CD14-positive monocyte (primary cell): ENCODE measurements at regions not wholly inside any gene's neighbourhood (a gene's known extent, or its start where the extent isn't known, plus 50 kb on each side); places are given as distances from the start of the nearest gene placed in this dataset.

Source experiments
- DNase-seq, 3 donors: peaks; one replicate each; pipeline ENCODE4 v3.0.0-alpha.2; 2011 to 2022
- H2AFZ ChIP-seq: 2 replicates; pipeline ENCODE4 v1.6.0; 2012; ENCODE audit warnings: mild to moderate bottlenecking, low read depth, low read length, inconsistent platforms; ENCODE audit not compliant: insufficient read depth, poor library complexity, severe bottlenecking
- H3K27ac ChIP-seq, 2 donors: 1 replicate in 1 of 2; 2 replicates in 1 of 2; pipeline ENCODE4 v1.5.1; 2012 to 2013; ENCODE audit warnings: low read length in 2 of 2, control low read depth in 1 of 2, inconsistent platforms in 1 of 2, low read depth in 1 of 2, mild to moderate bottlenecking in 1 of 2
- H3K27me3 ChIP-seq, 2 donors: one replicate each; pipeline versions ENCODE4 v1.6.0 to v1.6.1; 2011 to 2013; ENCODE audit warnings: low read length in 2 of 2; ENCODE audit not compliant: control insufficient read depth in 2 of 2, insufficient read depth in 2 of 2
- H3K36me3 ChIP-seq, 2 donors: replicated peaks in 1 of 2; 1 replicate in 1 of 2; 2 replicates in 1 of 2; pipeline versions ENCODE4 v1.5.1 to v1.6.1; 2012 to 2013; ENCODE audit warnings: low read length in 2 of 2, control low read depth in 1 of 2, inconsistent platforms in 1 of 2, mild to moderate bottlenecking in 1 of 2; ENCODE audit not compliant: insufficient read depth in 2 of 2, control insufficient read depth in 1 of 2
- H3K4me1 ChIP-seq, 2 donors: 1 replicate in 1 of 2; 2 replicates in 1 of 2; pipeline versions ENCODE4 v1.5.1 to v1.6.1; 2012 to 2013; ENCODE audit warnings: low read length in 2 of 2, control low read depth in 1 of 2, inconsistent platforms in 1 of 2, mild to moderate bottlenecking in 1 of 2, moderate library complexity in 1 of 2; ENCODE audit not compliant: insufficient read depth in 2 of 2, control insufficient read depth in 1 of 2
- H3K4me2 ChIP-seq: replicated peaks from 2 replicates; pipeline ENCODE3; 2012; ENCODE audit warnings: low read length, moderate library complexity, mild to moderate bottlenecking; ENCODE audit not compliant: poor library complexity, severe bottlenecking; ENCODE audit errors: extremely low read depth
- H3K4me3 ChIP-seq, 3 experiments: fragments of 200-600 bp in 1 of 3; sonication (generic) in 1 of 3; replicated peaks in 1 of 3; 1 replicate in 2 of 3; 2 replicates in 1 of 3; pipeline ENCODE4 v1.5.1; 2011 to 2013; ENCODE audit warnings: low read length in 3 of 3, mild to moderate bottlenecking in 3 of 3, control low read depth in 2 of 3, low read depth in 2 of 3, inconsistent platforms in 1 of 3, moderate library complexity in 1 of 3
- H3K79me2 ChIP-seq: 2 replicates; pipeline ENCODE4 v1.6.0; 2012; ENCODE audit warnings: mild to moderate bottlenecking, control low read depth, inconsistent platforms, low read length, moderate library complexity; ENCODE audit not compliant: insufficient read depth
- H3K9ac ChIP-seq: 2 replicates; pipeline ENCODE4 v1.6.0; 2017; ENCODE audit warnings: low read length, mild to moderate bottlenecking; ENCODE audit not compliant: insufficient read depth, poor library complexity, severe bottlenecking
- H3K9me3 ChIP-seq, 2 donors: replicated peaks in 1 of 2; 1 replicate in 1 of 2; 2 replicates in 1 of 2; pipeline versions ENCODE4 v1.5.1 to v1.6.1; 2012 to 2013; ENCODE audit warnings: low read length in 2 of 2, control low read depth in 1 of 2; ENCODE audit not compliant: control insufficient read depth in 1 of 2, insufficient read depth in 1 of 2
- H4K20me1 ChIP-seq: 2 replicates; pipeline ENCODE4 v1.6.0; 2012; ENCODE audit warnings: mild to moderate bottlenecking, low read length, control low read depth, moderate library complexity; ENCODE audit not compliant: insufficient read depth
- H3K27ac Mint-ChIP-seq, 7 donors: one replicate each; pipeline ENCODE4 v1.8.0; 2020; ENCODE audit warnings: mild to moderate bottlenecking in 7 of 7, mixed read lengths in 7 of 7, moderate library complexity in 6 of 7, inconsistent platforms in 2 of 7
- H3K27me3 Mint-ChIP-seq, 3 donors: one replicate each; pipeline ENCODE4 v1.8.0; 2021 to 2022; ENCODE audit warnings: low read depth in 3 of 3, mild to moderate bottlenecking in 3 of 3, mixed read lengths in 3 of 3, moderate library complexity in 3 of 3, inconsistent platforms in 1 of 3
- H3K36me3 Mint-ChIP-seq, 2 donors: one replicate each; pipeline ENCODE4 v1.8.0; 2020; ENCODE audit warnings: mixed read lengths in 2 of 2, inconsistent platforms in 1 of 2, mild to moderate bottlenecking in 1 of 2
- H3K4me1 Mint-ChIP-seq: one replicate; pipeline ENCODE4 v1.8.0; 2020; ENCODE audit warnings: mild to moderate bottlenecking, mixed read lengths
- H3K4me3 Mint-ChIP-seq, 2 donors: one replicate each; pipeline ENCODE4 v1.8.0; 2020; ENCODE audit warnings: mild to moderate bottlenecking in 2 of 2, mixed read lengths in 2 of 2, moderate library complexity in 1 of 2
- H3K9me3 Mint-ChIP-seq, 7 donors: one replicate each; pipeline ENCODE4 v1.8.0; 2020 to 2022; ENCODE audit warnings: mixed read lengths in 7 of 7, mild to moderate bottlenecking in 6 of 7, moderate library complexity in 6 of 7, inconsistent platforms in 2 of 7
- WGBS: methylation state at CpG from one replicate; pipeline ENCODE4 v1.1.5; 2013; ENCODE audit warnings: missing lambda C conversion rate; ENCODE audit not compliant: insufficient coverage; 5-methylcytosine and 5-hydroxymethylcytosine counted together
- intact Hi-C, 2 donors: fragments of 100-400 bp; cut with micrococcal nuclease; formaldehyde crosslinking; loops; one replicate each; pipeline versions ENCODE4 v1.15.0 to v1.15.1; 2023
- TF ChIP-seq, protein P1 (sequence below): fragments of 200-600 bp; IDR thresholded peaks from one replicate; pipeline ENCODE4 v1.8.0; 2022; ENCODE audit warnings: antibody characterized with exemption, mild to moderate bottlenecking

DNA sequence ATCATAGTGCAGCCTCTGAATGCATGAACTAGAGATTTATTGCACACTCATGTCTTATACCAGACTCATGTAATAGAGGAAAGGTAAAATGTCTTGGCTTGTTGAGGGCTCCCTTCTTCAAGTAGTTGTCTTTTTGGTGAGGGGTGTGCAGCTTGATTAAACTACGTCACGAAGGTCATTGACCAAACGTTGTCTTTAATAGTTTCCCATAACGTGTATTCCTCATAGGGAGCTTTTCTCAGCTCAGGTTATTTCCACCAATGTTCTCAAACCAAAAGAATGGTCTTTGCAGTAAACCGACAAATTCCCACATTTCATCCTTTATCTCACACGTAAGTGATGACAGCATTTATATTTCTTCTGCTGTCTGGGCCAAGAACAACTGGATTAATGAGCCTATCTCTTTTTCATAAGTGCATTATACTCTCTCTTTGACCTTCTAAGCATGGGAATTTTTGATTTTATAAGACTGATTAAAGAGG is 547.7 kb upstream of the ZEB2 start:
- Histone ChIP-seq H3K9me3 (peaks cover 5 to 14% of the 10 kb centered on the region in 2 donors), H3K27me3 (no peaks in the 10 kb centered on the region), H3K27ac (no peak overlapping the region), H3K79me2 (no peaks in the 10 kb centered on the region), H2AFZ (no peak overlapping the region), H3K36me3 (no peaks in the 10 kb centered on the region), H3K4me2 (no peak overlapping the region), H4K20me1 (no peaks in the 10 kb centered on the region), H3K4me3 (no peak overlapping the region), H3K4me1 (no peaks in the 10 kb centered on the region), H3K9ac (no peak overlapping the region)
- WGBS, result 91% methylated on average over 6 of the region's 6 CpGs
- H3K4me1 Mint-ChIP-seq, result peaks cover 4% of the 10 kb centered on the region
- H3K27ac Mint-ChIP-seq, result no peak overlapping the region
- intact Hi-C loops, result no loop called here
- no peak for DNase-seq
- peaks cover 8 to 20% (median 13%) of the 10 kb centered on the region in 7 donors for H3K9me3 Mint-ChIP-seq
- no peak overlapping the region for H3K4me3 Mint-ChIP-seq
- H3K27me3 Mint-ChIP-seq, result no peaks in the 10 kb centered on the region
- TF ChIP-seq, protein P1, sequence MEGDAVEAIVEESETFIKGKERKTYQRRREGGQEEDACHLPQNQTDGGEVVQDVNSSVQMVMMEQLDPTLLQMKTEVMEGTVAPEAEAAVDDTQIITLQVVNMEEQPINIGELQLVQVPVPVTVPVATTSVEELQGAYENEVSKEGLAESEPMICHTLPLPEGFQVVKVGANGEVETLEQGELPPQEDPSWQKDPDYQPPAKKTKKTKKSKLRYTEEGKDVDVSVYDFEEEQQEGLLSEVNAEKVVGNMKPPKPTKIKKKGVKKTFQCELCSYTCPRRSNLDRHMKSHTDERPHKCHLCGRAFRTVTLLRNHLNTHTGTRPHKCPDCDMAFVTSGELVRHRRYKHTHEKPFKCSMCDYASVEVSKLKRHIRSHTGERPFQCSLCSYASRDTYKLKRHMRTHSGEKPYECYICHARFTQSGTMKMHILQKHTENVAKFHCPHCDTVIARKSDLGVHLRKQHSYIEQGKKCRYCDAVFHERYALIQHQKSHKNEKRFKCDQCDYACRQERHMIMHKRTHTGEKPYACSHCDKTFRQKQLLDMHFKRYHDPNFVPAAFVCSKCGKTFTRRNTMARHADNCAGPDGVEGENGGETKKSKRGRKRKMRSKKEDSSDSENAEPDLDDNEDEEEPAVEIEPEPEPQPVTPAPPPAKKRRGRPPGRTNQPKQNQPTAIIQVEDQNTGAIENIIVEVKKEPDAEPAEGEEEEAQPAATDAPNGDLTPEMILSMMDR, result no peak
- H3K36me3 Mint-ChIP-seq, result peaks cover 0 to 2% of the 10 kb centered on the region in 2 donors

DNA sequence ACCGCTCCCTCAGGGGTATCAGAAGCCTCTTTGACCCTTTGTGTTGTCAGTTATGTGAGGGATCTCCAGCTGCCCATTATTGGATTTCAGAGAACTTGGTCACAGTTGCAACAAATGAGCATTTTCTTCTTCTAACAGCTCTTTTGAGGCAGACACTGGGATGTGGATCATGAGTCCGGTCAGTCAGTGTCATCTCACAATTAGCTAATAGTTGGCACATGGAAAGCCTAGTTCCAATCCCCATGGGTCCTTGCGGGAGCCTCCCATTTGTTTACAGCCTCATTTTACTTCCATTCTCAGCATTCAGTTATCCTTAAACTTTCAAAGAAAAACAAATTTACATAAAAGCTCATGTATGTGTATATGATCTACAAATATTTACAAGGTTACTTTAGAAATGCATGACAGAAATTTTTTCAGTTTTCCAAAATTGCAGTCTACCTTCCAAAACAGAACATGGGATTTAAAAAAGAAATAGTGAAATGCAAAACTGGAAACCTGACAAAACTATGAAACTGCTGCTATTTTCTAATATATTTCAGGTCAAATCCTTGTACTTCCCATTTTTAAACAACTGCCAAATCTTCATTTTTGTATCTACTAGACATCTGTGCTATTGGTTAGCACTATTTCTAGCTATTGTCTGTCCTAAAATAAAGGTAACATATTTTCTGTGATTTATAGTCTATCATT is 547.1 kb upstream of the ZEB2 start:
- Mint-ChIP-seq H3K9me3 (peaks cover 8 to 20% (median 15%) of the 10 kb centered on the region in 7 donors), H3K27me3 (no peaks in the 10 kb centered on the region), H3K4me1 (peaks cover 4% of the 10 kb centered on the region), H3K4me3 (no peak overlapping the region), H3K27ac (no peak overlapping the region), H3K36me3 (peaks cover 0 to 2% of the 10 kb centered on the region in 2 donors)
- 100% methylated on average over 2 of the region's 3 CpGs for WGBS
- H3K79me2 ChIP-seq, result no peaks in the 10 kb centered on the region
- H2AFZ ChIP-seq, result no peak overlapping the region
- H3K36me3 ChIP-seq, result no peaks in the 10 kb centered on the region
- H3K9ac ChIP-seq, result no peak overlapping the region
- H3K9me3 ChIP-seq, result peaks cover 5 to 14% of the 10 kb centered on the region in 2 donors
- H3K27me3 ChIP-seq, result no peaks in the 10 kb centered on the region
- H3K4me3 ChIP-seq, result no peak overlapping the region
- intact Hi-C loops, result no loop called here
- no peaks in the 10 kb centered on the region for H4K20me1 ChIP-seq
- H3K4me2 ChIP-seq, result no peak overlapping the region
- H3K27ac ChIP-seq, result no peak overlapping the region
- H3K4me1 ChIP-seq, result no peaks in the 10 kb centered on the region
- DNase-seq, result no peak
- TF ChIP-seq, protein P1, result no peak
